ENCODE measurements at regions not wholly inside any gene's neighbourhood (a gene's known extent, or its start where the extent isn't known, plus 50 kb on each side); places are given as distances from the start of the nearest gene placed in this dataset.

GRCh38 chr2:29974086-29974485, 52.7 kb upstream of the ALK start:
- ATAC-seq (replicated peaks in 6 of 8), result no peak
- Histone ChIP-seq H3K4me1 (replicated peaks in 1 of 2) (no peaks in the 10 kb centered on the region), H3K4me3 (no peak overlapping the region), H3K27ac (no peak overlapping the region)
- WGBS, 10 experiments, result 10 to 100% (median 73%) methylated on average over 1 to 3 of the region's 4 CpGs; no CpG with 5 or more reads in 3 of the 10 experiments
- in situ Hi-C loops (cut with MboI; ENCODE audit: low pct_unique_long_range_greater_than_20kb in 2 of 9, low sequenced_read_pairs in 9 of 9, unreplicated experiment in 9 of 9), result no loop called here

- Histone ChIP-seq H3K27ac (no peak overlapping the region), H3K4me1 (replicated peaks in 1 of 2) (no peaks in the 10 kb centered on the region), H3K4me3 (no peak overlapping the region)
- WGBS, 10 experiments, result 0 to 84% (median 42%) methylated on average over 1 to 3 of the region's 3 CpGs; no CpG with 5 or more reads in 2 of the 10 experiments
- in situ Hi-C loops (cut with MboI; ENCODE audit: low pct_unique_long_range_greater_than_20kb in 2 of 9, low sequenced_read_pairs in 9 of 9, unreplicated experiment in 9 of 9), result no loop called here
- ATAC-seq (replicated peaks in 6 of 8), result no peak
Observed at GRCh38 chr2:29977284-29977683, 55.9 kb upstream of the ALK start.

- 50 to 100% (median 84%) methylated on average over 1 to 4 of the region's 4 CpGs for WGBS, 10 experiments
- no peak for ATAC-seq (replicated peaks in 6 of 8)
- in situ Hi-C loops (cut with MboI; ENCODE audit: low pct_unique_long_range_greater_than_20kb in 2 of 9, low sequenced_read_pairs in 9 of 9, unreplicated experiment in 9 of 9), result no loop called here
Observed at GRCh38 chr2:29981402-29981801, 60.0 kb upstream of the ALK start.

GRCh38 chr2:29983308-29983707, 61.9 kb upstream of the ALK start:
- Histone ChIP-seq H3K4me3 (no peak overlapping the region), H3K27ac (no peak overlapping the region), H3K4me1 (replicated peaks in 1 of 2) (peaks cover 0 to 3% of the 10 kb centered on the region in 2 donors)
- 21 to 100% (median 46%) methylated on average over 1 to 4 of the region's 4 CpGs for WGBS, 10 experiments
- no peak for ATAC-seq (replicated peaks in 6 of 8)
- in situ Hi-C loops (cut with MboI; ENCODE audit: low pct_unique_long_range_greater_than_20kb in 2 of 9, low sequenced_read_pairs in 9 of 9, unreplicated experiment in 9 of 9), result no loop called here

More at GRCh38 chr2:29981402-29981801, 60.0 kb upstream of the ALK start:
- H3K27ac ChIP-seq, result no peak overlapping the region
- no peak overlapping the region for H3K4me3 ChIP-seq
- H3K4me1 ChIP-seq (replicated peaks in 1 of 2), result no peaks in the 10 kb centered on the region

- ATAC-seq (replicated peaks in 6 of 8), result peak in 7 of 8 experiments; percentile 51 to 97 (median 84)
- Histone ChIP-seq H3K4me3 (no peak overlapping the region), H3K27ac (no peak overlapping the region), H3K4me1 (replicated peaks in 1 of 2) (peaks cover 0 to 3% of the 10 kb centered on the region in 2 donors)
- WGBS, 10 experiments, result 0 to 80% (median 40%) methylated on average over 1 of the region's 1 CpG; no CpG with 5 or more reads in 3 of the 10 experiments
- in situ Hi-C loops (cut with MboI; ENCODE audit: low pct_unique_long_range_greater_than_20kb in 2 of 9, low sequenced_read_pairs in 9 of 9, unreplicated experiment in 9 of 9), result no loop called here
Observed at GRCh38 chr2:29987146-29987545, 65.8 kb upstream of the ALK start.

GRCh38 chr2:29990129-29990528, 68.7 kb upstream of the ALK start:
- no peak overlapping the region for H3K27ac ChIP-seq
- in situ Hi-C loops (cut with MboI; ENCODE audit: low pct_unique_long_range_greater_than_20kb in 2 of 9, low sequenced_read_pairs in 9 of 9, unreplicated experiment in 9 of 9), result no loop called here

GRCh38 chr2:29991086-29991485, 69.7 kb upstream of the ALK start:
- Histone ChIP-seq H3K4me1 (replicated peaks in 1 of 2) (peaks cover 0 to 3% of the 10 kb centered on the region in 2 donors), H3K27ac (no peak overlapping the region), H3K4me3 (no peak overlapping the region)
- no peak for ATAC-seq (replicated peaks in 6 of 8)
- in situ Hi-C loops (cut with MboI; ENCODE audit: low pct_unique_long_range_greater_than_20kb in 2 of 9, low sequenced_read_pairs in 9 of 9, unreplicated experiment in 9 of 9), result no loop called here
- WGBS, 10 experiments, result 0 to 100% (median 60%) methylated on average over 1 to 3 of the region's 3 CpGs; no CpG with 5 or more reads in 4 of the 10 experiments

More at GRCh38 chr2:29990129-29990528, 68.7 kb upstream of the ALK start:
- no peak overlapping the region for H3K4me3 ChIP-seq
- 0 to 100% (median 86%) methylated on average over 1 to 4 of the region's 4 CpGs; no CpG with 5 or more reads in 2 of the 10 experiments for WGBS, 10 experiments
- peaks cover 0 to 3% of the 10 kb centered on the region in 2 donors for H3K4me1 ChIP-seq (replicated peaks in 1 of 2)
- ATAC-seq (replicated peaks in 6 of 8), result peak in 1 of 8 experiments; percentile 63

GRCh38 chr2:29995241-29995640, 73.9 kb upstream of the ALK start:
- in situ Hi-C loops (cut with MboI; ENCODE audit: low pct_unique_long_range_greater_than_20kb in 2 of 9, low sequenced_read_pairs in 9 of 9, unreplicated experiment in 9 of 9), result no loop called here
- 20 to 57% (median 41%) methylated on average over 1 of the region's 1 CpG; no CpG with 5 or more reads in 6 of the 10 experiments for whole genome bisulfite sequencing, 10 experiments
- ATAC-seq (replicated peaks in 6 of 8), result no peak

GRCh38 chr2:30003128-30003527, 81.7 kb upstream of the ALK start:
- in situ Hi-C loops (cut with MboI; ENCODE audit: low pct_unique_long_range_greater_than_20kb in 2 of 9, low sequenced_read_pairs in 9 of 9, unreplicated experiment in 9 of 9), result no loop called here
- Histone ChIP-seq H3K27ac (no peak overlapping the region), H3K4me3 (no peak overlapping the region), H3K4me1 (replicated peaks in 1 of 2) (peaks cover 0 to 2% of the 10 kb centered on the region in 2 donors)
- no peak for ATAC-seq (replicated peaks in 6 of 8)

More at GRCh38 chr2:29995241-29995640, 73.9 kb upstream of the ALK start:
- H3K4me3 ChIP-seq, result no peak overlapping the region
- H3K27ac ChIP-seq, result no peak overlapping the region
- H3K4me1 ChIP-seq (replicated peaks in 1 of 2), result no peaks in the 10 kb centered on the region

- Histone ChIP-seq H3K4me1 (replicated peaks in 1 of 2) (peaks cover 3 to 4% of the 10 kb centered on the region in 2 donors), H3K4me3 (no peak overlapping the region), H3K27ac (no peak overlapping the region)
- no peak for ATAC-seq (replicated peaks in 6 of 8)
- 8 to 100% (median 70%) methylated on average over 1 to 4 of the region's 4 CpGs; no CpG with 5 or more reads in 3 of the 10 experiments for WGBS, 10 experiments
- in situ Hi-C loops (cut with MboI; ENCODE audit: low pct_unique_long_range_greater_than_20kb in 2 of 9, low sequenced_read_pairs in 9 of 9, unreplicated experiment in 9 of 9), result loop anchor here in 1 of 9 experiments (10.0 kb wide), 1 partner anchor 98 kb away; the partner anchor contains the start of gene ALK
Observed at GRCh38 chr2:30022444-30023071, 101.2 kb upstream of the ALK start.

GRCh38 chr2:30024281-30024680, 102.9 kb upstream of the ALK start:
- in situ Hi-C loops (cut with MboI; ENCODE audit: low pct_unique_long_range_greater_than_20kb in 2 of 9, low sequenced_read_pairs in 9 of 9, unreplicated experiment in 9 of 9), result loop anchor here in 1 of 9 experiments (10.0 kb wide), 1 partner anchor 99 kb away; the partner anchor contains the start of gene ALK
- WGBS, 10 experiments, result 17 to 100% (median 88%) methylated on average over 1 to 2 of the region's 2 CpGs; no CpG with 5 or more reads in 1 of the 10 experiments

GRCh38 chr2:30026091-30027055, 105.0 kb upstream of the ALK start:
- peak; percentile 95 to 98 (median 97) for ATAC-seq (replicated peaks in 6 of 8)
- in situ Hi-C loops (cut with MboI; ENCODE audit: low pct_unique_long_range_greater_than_20kb in 2 of 9, low sequenced_read_pairs in 9 of 9, unreplicated experiment in 9 of 9), result loop anchor here in 1 of 9 experiments (10.0 kb wide), 1 partner anchor 102 kb away; the partner anchor contains the start of gene ALK
- Histone ChIP-seq H3K27ac (no peak overlapping the region), H3K4me1 (replicated peaks in 1 of 2) (peaks cover 4 to 10% of the 10 kb centered on the region in 2 donors), H3K4me3 (no peak overlapping the region)
- 3 to 100% (median 41%) methylated on average over 1 to 14 of the region's 23 CpGs; no CpG with 5 or more reads in 1 of the 10 experiments for WGBS, 10 experiments

More at GRCh38 chr2:30024281-30024680, 102.9 kb upstream of the ALK start:
- H3K4me3 ChIP-seq, result no peak overlapping the region
- H3K27ac ChIP-seq, result no peak overlapping the region
- ATAC-seq (replicated peaks in 6 of 8), result no peak
- peaks cover 4 to 10% of the 10 kb centered on the region in 2 donors for H3K4me1 ChIP-seq (replicated peaks in 1 of 2)

GRCh38 chr2:30029804-30030203, 108.4 kb upstream of the ALK start:
- in situ Hi-C loops (cut with MboI; ENCODE audit: low pct_unique_long_range_greater_than_20kb in 2 of 9, low sequenced_read_pairs in 9 of 9, unreplicated experiment in 9 of 9), result loop anchor here in 1 of 9 experiments (10.0 kb wide), 1 partner anchor 105 kb away; the partner anchor contains the start of gene ALK
- no peak overlapping the region for H3K4me3 ChIP-seq
- peaks cover 4 to 10% of the 10 kb centered on the region in 2 donors for H3K4me1 ChIP-seq (replicated peaks in 1 of 2)
- ATAC-seq (replicated peaks in 6 of 8), result peak in 1 of 8 experiments; percentile 30
- no peak overlapping the region for H3K27ac ChIP-seq
- WGBS, 10 experiments, result 100% methylated on average over 1 of the region's 1 CpG; no CpG with 5 or more reads in 9 of the 10 experiments
